Activated naive CD8-positive, alpha-beta T cell treated with anti-CD3 and anti-CD28 coated beads for 36 hours (primary cell): ENCODE measurements at regions not wholly inside any gene's neighbourhood (a gene's known extent, or its start where the extent isn't known, plus 50 kb on each side); places are given as distances from the start of the nearest gene placed in this dataset.
"Not testable (repeated sequence)": the region's sequence is repeated elsewhere in the genome, so short reads cannot be mapped to it uniquely, and the experiment has no call there.

Experiments
- DNase-seq: peaks from one replicate; pipeline ENCODE4 v3.0.0; 2021
- H3K27ac Mint-ChIP-seq: one replicate; pipeline ENCODE4 v1.8.0; 2022; ENCODE audit warnings: mild to moderate bottlenecking, moderate library complexity, mixed read lengths
- H3K27me3 Mint-ChIP-seq: one replicate; pipeline ENCODE4 v1.8.0; 2022; ENCODE audit warnings: mild to moderate bottlenecking, mixed read lengths
- H3K36me3 Mint-ChIP-seq: one replicate; pipeline ENCODE4 v1.8.0; 2021; ENCODE audit warnings: mild to moderate bottlenecking, mixed read lengths
- H3K4me1 Mint-ChIP-seq: one replicate; pipeline ENCODE4 v1.8.0; 2021; ENCODE audit warnings: mixed read lengths
- H3K4me3 Mint-ChIP-seq: one replicate; pipeline ENCODE4 v1.8.0; 2022; ENCODE audit warnings: mild to moderate bottlenecking, moderate library complexity, mixed read lengths
- H3K9me3 Mint-ChIP-seq: one replicate; pipeline ENCODE4 v1.8.0; 2022; ENCODE audit warnings: mixed read lengths

GRCh38 chr15:58365098-58365497 is 66.7 kb upstream of the LIPC start:
- not testable (repeated sequence) for H3K27me3 Mint-ChIP-seq, H3K36me3 Mint-ChIP-seq, H3K4me3 Mint-ChIP-seq, H3K27ac Mint-ChIP-seq, DNase-seq
- Mint-ChIP-seq H3K4me1 (peaks cover 26% of the 10 kb centered on the region), H3K9me3 (peaks cover 17% of the 10 kb centered on the region)

- Mint-ChIP-seq H3K9me3 (peaks cover 20% of the 10 kb centered on the region), H3K36me3 (peaks cover 5% of the 10 kb centered on the region), H3K4me3 (peak overlapping the region; percentile 72), H3K27ac (peak overlapping the region; percentile 55), H3K27me3 (no peaks in the 10 kb centered on the region), H3K4me1 (peaks cover 10% of the 10 kb centered on the region)
- DNase-seq = peak; percentile 15
Measured at GRCh38 chr15:58369261-58369701, 62.5 kb upstream of the LIPC start.

GRCh38 chr15:58369956-58370355 is 61.8 kb upstream of the LIPC start:
- H3K36me3 Mint-ChIP-seq = peaks cover 3% of the 10 kb centered on the region
- DNase-seq = no peak
- H3K27ac Mint-ChIP-seq = no peak overlapping the region
- no peak overlapping the region for H3K4me3 Mint-ChIP-seq
- H3K9me3 Mint-ChIP-seq = peaks cover 16% of the 10 kb centered on the region
- H3K4me1 Mint-ChIP-seq = peaks cover 10% of the 10 kb centered on the region
- no peaks in the 10 kb centered on the region for H3K27me3 Mint-ChIP-seq

- no peaks in the 10 kb centered on the region for H3K27me3 Mint-ChIP-seq
- H3K4me1 Mint-ChIP-seq = peaks cover 14% of the 10 kb centered on the region
- no peak overlapping the region for H3K27ac Mint-ChIP-seq
- peaks cover 3% of the 10 kb centered on the region for H3K36me3 Mint-ChIP-seq
- no peak for DNase-seq
- H3K4me3 Mint-ChIP-seq = no peak overlapping the region
- H3K9me3 Mint-ChIP-seq = peaks cover 6% of the 10 kb centered on the region
Measured at GRCh38 chr15:58374147-58374546, 57.6 kb upstream of the LIPC start.

- no peak overlapping the region for H3K4me3 Mint-ChIP-seq
- H3K36me3 Mint-ChIP-seq = no peaks in the 10 kb centered on the region
- H3K9me3 Mint-ChIP-seq = peaks cover 5% of the 10 kb centered on the region
- H3K27me3 Mint-ChIP-seq = no peaks in the 10 kb centered on the region
- no peak overlapping the region for H3K27ac Mint-ChIP-seq
- H3K4me1 Mint-ChIP-seq = peaks cover 4% of the 10 kb centered on the region
- DNase-seq = no peak
Measured at GRCh38 chr15:58377193-58377592, 54.6 kb upstream of the LIPC start.

- no peaks in the 10 kb centered on the region for H3K36me3 Mint-ChIP-seq
- H3K27ac Mint-ChIP-seq = no peak overlapping the region
Measured at GRCh38 chr15:58378241-58379085, 53.3 kb upstream of the LIPC start.

GRCh38 chr15:58379454-58379853 is 52.3 kb upstream of the LIPC start:
- H3K27ac Mint-ChIP-seq, H3K9me3 Mint-ChIP-seq, H3K4me3 Mint-ChIP-seq, DNase-seq, H3K27me3 Mint-ChIP-seq, H3K36me3 Mint-ChIP-seq: not testable (repeated sequence)
- peaks cover 14% of the 10 kb centered on the region for H3K4me1 Mint-ChIP-seq

More at GRCh38 chr15:58378241-58379085, 53.3 kb upstream of the LIPC start:
- no peak for DNase-seq
- Mint-ChIP-seq H3K9me3 (peaks cover 5% of the 10 kb centered on the region), H3K4me3 (no peak overlapping the region), H3K27me3 (no peaks in the 10 kb centered on the region), H3K4me1 (peaks cover 4% of the 10 kb centered on the region)

GRCh38 chr15:58380280-58380945 is 51.4 kb upstream of the LIPC start:
- peaks cover 9% of the 10 kb centered on the region for H3K36me3 Mint-ChIP-seq
- no peak for DNase-seq
- H3K27me3 Mint-ChIP-seq = no peaks in the 10 kb centered on the region
- H3K4me1 Mint-ChIP-seq = peaks cover 20% of the 10 kb centered on the region
- no peak overlapping the region for H3K4me3 Mint-ChIP-seq
- no peak overlapping the region for H3K27ac Mint-ChIP-seq
- peaks cover 6% of the 10 kb centered on the region for H3K9me3 Mint-ChIP-seq

- Mint-ChIP-seq H3K4me1 (peaks cover 20% of the 10 kb centered on the region), H3K36me3 (peaks cover 9% of the 10 kb centered on the region), H3K27ac (no peak overlapping the region), H3K27me3 (no peaks in the 10 kb centered on the region), H3K4me3 (no peak overlapping the region), H3K9me3 (peaks cover 6% of the 10 kb centered on the region)
- no peak for DNase-seq
Measured at GRCh38 chr15:58381697-58382096, 50.1 kb upstream of the LIPC start.
